ENCODE measurements at regions not wholly inside any gene's neighbourhood (a gene's known extent, or its start where the extent isn't known, plus 50 kb on each side); places are given as distances from the start of the nearest gene placed in this dataset.
"Not testable (repeated sequence)": the region's sequence is repeated elsewhere in the genome, so short reads cannot be mapped to it uniquely, and the experiment has no call there.

- no peak for ATAC-seq
- H3K4me1 Mint-ChIP-seq (ENCODE audit: low read depth): no peaks in the 10 kb centered on the region
- no peaks in the 10 kb centered on the region for H3K9me3 Mint-ChIP-seq (ENCODE audit: insufficient read depth)
Measured at GRCh38 chr7:20466543-20467021, 135.9 kb downstream of the ITGB8 start.

GRCh38 chr7:20470082-20470481 is 139.4 kb downstream of the ITGB8 start:
- H3K36me3 Mint-ChIP-seq (ENCODE audit: low read depth): no peaks in the 10 kb centered on the region
- H3K4me3 Mint-ChIP-seq: no peak overlapping the region
- DNase-seq (no peak), ATAC-seq (no peak)
- ChIA-PET CTCF (no interaction called here), POLR2A (interaction anchor here (0.6 kb wide), 1 partner anchor 661 kb away, joined by 4 read pairs; no protein-coding TSS in a partner anchor)
- H3K9me3 Mint-ChIP-seq (ENCODE audit: insufficient read depth): no peaks in the 10 kb centered on the region
- no peaks in the 10 kb centered on the region for H3K4me1 Mint-ChIP-seq (ENCODE audit: low read depth)
- H3K27me3 Mint-ChIP-seq (ENCODE audit: low read depth): no peaks in the 10 kb centered on the region
- H3K27ac Mint-ChIP-seq: no peak overlapping the region

More at GRCh38 chr7:20466543-20467021, 135.9 kb downstream of the ITGB8 start:
- no peak for DNase-seq
- Mint-ChIP-seq H3K27me3 (ENCODE audit: low read depth) (no peaks in the 10 kb centered on the region), H3K36me3 (ENCODE audit: low read depth) (no peaks in the 10 kb centered on the region), H3K27ac (no peak overlapping the region), H3K4me3 (no peak overlapping the region)
- CTCF ChIA-PET: no interaction called here
- POLR2A ChIA-PET: no interaction called here

GRCh38 chr7:20470726-20471125 is 140.0 kb downstream of the ITGB8 start:
- ATAC-seq: no peak

GRCh38 chr7:20474249-20474648 is 141.2 kb upstream of the ABCB5 start:
- Mint-ChIP-seq H3K9me3 (ENCODE audit: insufficient read depth) (no peaks in the 10 kb centered on the region), H3K4me3 (no peak overlapping the region), H3K27me3 (ENCODE audit: low read depth) (no peaks in the 10 kb centered on the region), H3K36me3 (ENCODE audit: low read depth) (no peaks in the 10 kb centered on the region), H3K4me1 (ENCODE audit: low read depth) (no peaks in the 10 kb centered on the region), H3K27ac (no peak overlapping the region)
- ChIA-PET POLR2A (no interaction called here), CTCF (no interaction called here)
- DNase-seq (no peak), ATAC-seq (no peak)

More at GRCh38 chr7:20470726-20471125, 140.0 kb downstream of the ITGB8 start:
- DNase-seq: no peak
- Mint-ChIP-seq H3K9me3 (ENCODE audit: insufficient read depth) (no peaks in the 10 kb centered on the region), H3K4me1 (ENCODE audit: low read depth) (no peaks in the 10 kb centered on the region), H3K27ac (no peak overlapping the region), H3K27me3 (ENCODE audit: low read depth) (no peaks in the 10 kb centered on the region), H3K4me3 (no peak overlapping the region), H3K36me3 (ENCODE audit: low read depth) (no peaks in the 10 kb centered on the region)
- ChIA-PET CTCF (no interaction called here), POLR2A (interaction anchor here (0.6 kb wide), 1 partner anchor 662 kb away, joined by 4 read pairs; no protein-coding TSS in a partner anchor)

GRCh38 chr7:20475756-20476155 is 139.7 kb upstream of the ABCB5 start:
- H3K27me3 Mint-ChIP-seq (ENCODE audit: low read depth): no peaks in the 10 kb centered on the region
- no peak overlapping the region for H3K27ac Mint-ChIP-seq
- no peaks in the 10 kb centered on the region for H3K4me1 Mint-ChIP-seq (ENCODE audit: low read depth)
- no peaks in the 10 kb centered on the region for H3K36me3 Mint-ChIP-seq (ENCODE audit: low read depth)
- POLR2A ChIA-PET: no interaction called here
- no peaks in the 10 kb centered on the region for H3K9me3 Mint-ChIP-seq (ENCODE audit: insufficient read depth)
- H3K4me3 Mint-ChIP-seq: no peak overlapping the region
- ATAC-seq: no peak
- DNase-seq: no peak
- CTCF ChIA-PET: no interaction called here

GRCh38 chr7:20477067-20477466 is 138.4 kb upstream of the ABCB5 start:
- Mint-ChIP-seq H3K4me1 (ENCODE audit: low read depth) (no peaks in the 10 kb centered on the region), H3K27ac (no peak overlapping the region), H3K9me3 (ENCODE audit: insufficient read depth) (no peaks in the 10 kb centered on the region), H3K36me3 (ENCODE audit: low read depth) (no peaks in the 10 kb centered on the region), H3K27me3 (ENCODE audit: low read depth) (no peaks in the 10 kb centered on the region), H3K4me3 (no peak overlapping the region)
- no peak for ATAC-seq
- DNase-seq: no peak
- POLR2A ChIA-PET: no interaction called here
- CTCF ChIA-PET: no interaction called here

GRCh38 chr7:20479706-20480105 is 135.8 kb upstream of the ABCB5 start:
- Mint-ChIP-seq H3K27me3 (ENCODE audit: low read depth) (no peaks in the 10 kb centered on the region), H3K36me3 (ENCODE audit: low read depth) (no peaks in the 10 kb centered on the region), H3K27ac (no peak overlapping the region), H3K4me1 (ENCODE audit: low read depth) (no peaks in the 10 kb centered on the region), H3K4me3 (no peak overlapping the region), H3K9me3 (ENCODE audit: insufficient read depth) (no peaks in the 10 kb centered on the region)
- ATAC-seq (no peak), DNase-seq (no peak)
- ChIA-PET CTCF (no interaction called here), POLR2A (no interaction called here)

GRCh38 chr7:20482071-20482470 is 133.4 kb upstream of the ABCB5 start:
- CTCF ChIA-PET: no interaction called here
- no peaks in the 10 kb centered on the region for H3K36me3 Mint-ChIP-seq (ENCODE audit: low read depth)
- H3K27ac Mint-ChIP-seq: no peak overlapping the region
- DNase-seq: no peak
- H3K4me3 Mint-ChIP-seq: no peak overlapping the region
- H3K4me1 Mint-ChIP-seq (ENCODE audit: low read depth): no peaks in the 10 kb centered on the region
- H3K9me3 Mint-ChIP-seq (ENCODE audit: insufficient read depth): peaks cover 7% of the 10 kb centered on the region
- no peak for ATAC-seq
- H3K27me3 Mint-ChIP-seq (ENCODE audit: low read depth): no peaks in the 10 kb centered on the region
- POLR2A ChIA-PET: no interaction called here

- ChIA-PET POLR2A (no interaction called here), CTCF (no interaction called here)
- H3K27ac Mint-ChIP-seq: no peak overlapping the region
- no peaks in the 10 kb centered on the region for H3K27me3 Mint-ChIP-seq (ENCODE audit: low read depth)
- peaks cover 19% of the 10 kb centered on the region for H3K9me3 Mint-ChIP-seq (ENCODE audit: insufficient read depth)
- DNase-seq (no peak), ATAC-seq (no peak)
- no peaks in the 10 kb centered on the region for H3K36me3 Mint-ChIP-seq (ENCODE audit: low read depth)
- no peak overlapping the region for H3K4me3 Mint-ChIP-seq
- H3K4me1 Mint-ChIP-seq (ENCODE audit: low read depth): no peaks in the 10 kb centered on the region
Measured at GRCh38 chr7:20484356-20484755, 131.1 kb upstream of the ABCB5 start.

GRCh38 chr7:20488850-20489249 is 126.6 kb upstream of the ABCB5 start:
- H3K4me1 Mint-ChIP-seq (ENCODE audit: low read depth): no peaks in the 10 kb centered on the region
- no peak overlapping the region for H3K4me3 Mint-ChIP-seq
- POLR2A ChIA-PET: no interaction called here
- H3K27me3 Mint-ChIP-seq (ENCODE audit: low read depth): no peaks in the 10 kb centered on the region
- ATAC-seq: no peak
- DNase-seq: no peak
- CTCF ChIA-PET: no interaction called here
- H3K9me3 Mint-ChIP-seq (ENCODE audit: insufficient read depth): peaks cover 19% of the 10 kb centered on the region
- no peaks in the 10 kb centered on the region for H3K36me3 Mint-ChIP-seq (ENCODE audit: low read depth)
- H3K27ac Mint-ChIP-seq: no peak overlapping the region

GRCh38 chr7:20491284-20491683 is 124.2 kb upstream of the ABCB5 start:
- no peaks in the 10 kb centered on the region for H3K27me3 Mint-ChIP-seq (ENCODE audit: low read depth)
- ATAC-seq (no peak), DNase-seq (no peak)
- ChIA-PET CTCF (no interaction called here), POLR2A (no interaction called here)
- H3K4me1 Mint-ChIP-seq (ENCODE audit: low read depth): no peaks in the 10 kb centered on the region
- H3K9me3 Mint-ChIP-seq (ENCODE audit: insufficient read depth): peaks cover 19% of the 10 kb centered on the region
- no peaks in the 10 kb centered on the region for H3K36me3 Mint-ChIP-seq (ENCODE audit: low read depth)
- H3K4me3 Mint-ChIP-seq: no peak overlapping the region
- H3K27ac Mint-ChIP-seq: no peak overlapping the region

- ATAC-seq (no peak), DNase-seq (no peak)
- H3K27ac Mint-ChIP-seq: no peak overlapping the region
- no peaks in the 10 kb centered on the region for H3K27me3 Mint-ChIP-seq (ENCODE audit: low read depth)
- no peak overlapping the region for H3K4me3 Mint-ChIP-seq
- no peaks in the 10 kb centered on the region for H3K4me1 Mint-ChIP-seq (ENCODE audit: low read depth)
- no peaks in the 10 kb centered on the region for H3K9me3 Mint-ChIP-seq (ENCODE audit: insufficient read depth)
- ChIA-PET CTCF (no interaction called here), POLR2A (no interaction called here)
- H3K36me3 Mint-ChIP-seq (ENCODE audit: low read depth): no peaks in the 10 kb centered on the region
Measured at GRCh38 chr7:20494566-20494965, 120.9 kb upstream of the ABCB5 start.

GRCh38 chr7:20501473-20501872 is 114.0 kb upstream of the ABCB5 start:
- H3K9me3 Mint-ChIP-seq (ENCODE audit: insufficient read depth); POLR2A ChIA-PET; H3K27me3 Mint-ChIP-seq (ENCODE audit: low read depth); H3K27ac Mint-ChIP-seq; CTCF ChIA-PET; H3K4me1 Mint-ChIP-seq (ENCODE audit: low read depth); DNase-seq; H3K36me3 Mint-ChIP-seq (ENCODE audit: low read depth); H3K4me3 Mint-ChIP-seq; ATAC-seq: not testable (repeated sequence)

All from activated CD8-positive, alpha-beta T cell treated with anti-CD3 and anti-CD28 coated beads, Interleukin-2, amount 10 ng/mL, durations not matched to agents 7 days and 5 days (primary cell).